IMR-90 (cell line): ENCODE measurements at regions not wholly inside any gene's neighbourhood (a gene's known extent, or its start where the extent isn't known, plus 50 kb on each side); places are given as distances from the start of the nearest gene placed in this dataset.

Experiments used
- ATAC-seq: fragments of 200-7000 bp; cut with Tn5 transposase; 2 replicates; pipeline ENCODE4 v1.9.1; 2020; ENCODE audit warnings: low read depth, mild to moderate bottlenecking, moderate library complexity
- BruUV-seq: library from RNA; stranded (reverse); fragments of 400-500 nt; replicated peaks from 2 replicates; lab custom pipeline; 2021; lab: Mats Ljungman, UMichigan
- CTCF ChIA-PET: fragments of 300-600 bp; formaldehyde crosslinking; extraction: SDS; loops from one replicate; lab custom pipeline; 2021; ENCODE audit warnings: antibody characterized with exemption; lab: Yijun Ruan, JAX
- POLR2A ChIA-PET: fragments of 300-600 bp; sonication (Branson Sonifier 250); formaldehyde crosslinking; loops from one replicate; lab custom pipeline; 2022; ENCODE audit warnings: antibody characterized with exemption; ENCODE audit not compliant: unreplicated experiment; lab: Charles Lee
- DNase-seq: peaks from one replicate; pipeline ENCODE4 v3.0.0; 2013
- H2AFZ ChIP-seq: replicated peaks from 2 replicates; pipeline ENCODE3; 2013; ENCODE audit warnings: low read length, mild to moderate bottlenecking; ENCODE audit not compliant: poor library complexity
- H2AK5ac ChIP-seq: 2 replicates; pipeline ENCODE4 v1.6.1; 2013; ENCODE audit warnings: low read depth, low read length, inconsistent platforms
- H2AK9ac ChIP-seq: replicated peaks from 2 replicates; pipeline ENCODE3; 2013; ENCODE audit warnings: mild to moderate bottlenecking, low read depth, low read length, moderate library complexity; ENCODE audit not compliant: poor library complexity
- H2BK120ac ChIP-seq: 2 replicates; pipeline ENCODE4 v1.6.1; 2013; ENCODE audit warnings: low read depth, low read length, inconsistent platforms
- H2BK15ac ChIP-seq: 3 replicates; pipeline ENCODE4 v1.6.1; 2013; ENCODE audit warnings: low read depth, low read length, inconsistent platforms
- H2BK20ac ChIP-seq: 2 replicates; pipeline ENCODE4 v1.6.1; 2013; ENCODE audit warnings: low read depth, mild to moderate bottlenecking, inconsistent platforms, low read length, moderate library complexity
- H2BK5ac ChIP-seq: 2 replicates; pipeline ENCODE4 v1.6.1; 2013; ENCODE audit warnings: mild to moderate bottlenecking, low read depth, low read length, inconsistent platforms; ENCODE audit not compliant: poor library complexity, severe bottlenecking
- H3K14ac ChIP-seq: replicated peaks from 2 replicates; pipeline ENCODE4 v1.6.1; 2013; ENCODE audit warnings: low read depth, low read length, inconsistent platforms
- H3K18ac ChIP-seq: 2 replicates; pipeline ENCODE4 v1.6.1; 2013; ENCODE audit warnings: low read depth, low read length, control low read depth
- H3K23ac ChIP-seq: 2 replicates; pipeline ENCODE4 v1.6.1; 2013; ENCODE audit warnings: low read depth, low read length, inconsistent platforms
- H3K27ac ChIP-seq: 2 replicates; pipeline ENCODE4 v1.5.1; 2013; ENCODE audit warnings: mild to moderate bottlenecking, control low read depth, low read length; ENCODE audit not compliant: insufficient read depth
- H3K27me3 ChIP-seq: 2 replicates; pipeline ENCODE4 v1.6.1; 2013; ENCODE audit warnings: low read length; ENCODE audit not compliant: control insufficient read depth, insufficient read depth
- H3K36me3 ChIP-seq: 2 replicates; pipeline ENCODE4 v1.6.1; 2013; ENCODE audit warnings: low read length, mixed read lengths; ENCODE audit not compliant: control insufficient read depth, insufficient read depth
- H3K4ac ChIP-seq: 2 replicates; pipeline ENCODE4 v1.6.1; 2013; ENCODE audit warnings: low read depth, low read length, inconsistent platforms
- H3K4me1 ChIP-seq: 2 replicates; pipeline ENCODE4 v1.6.1; 2013; ENCODE audit warnings: low read length, mixed read lengths; ENCODE audit not compliant: control insufficient read depth, insufficient read depth
- H3K4me2 ChIP-seq: 2 replicates; pipeline ENCODE4 v1.6.1; 2013; ENCODE audit warnings: low read depth, mild to moderate bottlenecking, control low read depth, low read length, moderate library complexity
- H3K4me3 ChIP-seq: 2 replicates; pipeline ENCODE4 v1.5.1; 2013; ENCODE audit warnings: low read depth, mild to moderate bottlenecking, control low read depth, low read length, moderate library complexity; ENCODE audit not compliant: insufficient read depth
- H3K56ac ChIP-seq: 2 replicates; pipeline ENCODE4 v1.6.1; 2013; ENCODE audit warnings: low read length, inconsistent platforms; ENCODE audit not compliant: insufficient read depth; ENCODE audit errors: extremely low read depth
- H3K79me1 ChIP-seq, 2 experiments: 2 replicates each; pipeline ENCODE4 v1.6.1; 2013; ENCODE audit warnings: low read length in 2 of 2, inconsistent platforms in 1 of 2, low read depth in 1 of 2
- H3K9ac ChIP-seq: 2 replicates; pipeline ENCODE4 v1.6.1; 2013; ENCODE audit warnings: low read depth, low read length, control low read depth
- H3K9me1 ChIP-seq: 2 replicates; pipeline ENCODE4 v1.6.1; 2013; ENCODE audit warnings: low read length, inconsistent platforms; ENCODE audit not compliant: insufficient read depth
- H3K9me3 ChIP-seq: 2 replicates; pipeline ENCODE4 v1.6.1; 2013; ENCODE audit warnings: low read length; ENCODE audit not compliant: control insufficient read depth, insufficient read depth
- H4K20me1 ChIP-seq: 2 replicates; pipeline ENCODE4 v1.6.1; 2013; ENCODE audit warnings: low read length, inconsistent platforms; ENCODE audit not compliant: insufficient read depth
- H4K5ac ChIP-seq: 2 replicates; pipeline ENCODE4 v1.6.1; 2013; ENCODE audit warnings: mild to moderate bottlenecking, low read depth, low read length, control low read depth
- H4K8ac ChIP-seq, 2 experiments: 2 replicates each; pipeline ENCODE4 v1.6.1; 2013; ENCODE audit warnings: low read depth in 2 of 2, low read length in 2 of 2, control low read depth in 1 of 2, inconsistent platforms in 1 of 2
- H4K91ac ChIP-seq: 2 replicates; pipeline ENCODE4 v1.6.1; 2013; ENCODE audit warnings: low read depth, low read length, inconsistent platforms; ENCODE audit not compliant: insufficient read depth
- CHD1 ChIP-seq: IDR thresholded peaks from 2 replicates; pipeline ENCODE4 v1.6.1; 2012; ENCODE audit warnings: low read depth, low read length, improper control_type of control experiment
- MAFK ChIP-seq: IDR thresholded peaks from 2 replicates; pipeline ENCODE4 v1.6.1; 2012; ENCODE audit warnings: low read depth, low read length, improper control_type of control experiment
- NFE2L2 ChIP-seq: fragments of 150-350 bp; IDR thresholded peaks from 2 replicates; pipeline ENCODE4 v1.6.1; 2016; ENCODE audit warnings: low read depth, mild to moderate bottlenecking, low read length
- POLR2A ChIP-seq: IDR thresholded peaks from 2 replicates; pipeline ENCODE4 v1.6.1; 2012; ENCODE audit warnings: mild to moderate bottlenecking, low read depth, low read length
- RCOR1 ChIP-seq: IDR thresholded peaks from 2 replicates; pipeline ENCODE4 v1.6.1; 2012; ENCODE audit warnings: mild to moderate bottlenecking, low read length, improper control_type of control experiment; ENCODE audit not compliant: insufficient replicate concordance
- WGBS, 2 experiments: methylation state at CpG; one replicate each; pipeline versions ENCODE4 v1.1.5 to v1.1.7; 2013; ENCODE audit warnings: missing lambda C conversion rate in 2 of 2; ENCODE audit not compliant: insufficient read length in 1 of 2; ENCODE audit errors: extremely low coverage in 2 of 2; 5-methylcytosine and 5-hydroxymethylcytosine counted together
- dilution Hi-C: fragments of 300-500 bp; cut with HindIII; formaldehyde crosslinking; loops from one replicate; pipeline ENCODE4 v1.14.3; 2018; ENCODE audit warnings: low sequenced_read_pairs; ENCODE audit not compliant: unreplicated experiment
- in situ Hi-C: fragments of 300-500 bp; cut with MboI; formaldehyde crosslinking; loops from 3 replicates; pipeline ENCODE4 v1.14.3; 2019; ENCODE audit warnings: low sequenced_read_pairs, inconsistent platforms, mixed read lengths
- intact Hi-C: fragments of 100-400 bp; cut with micrococcal nuclease; formaldehyde crosslinking; loops from 2 replicates; pipeline ENCODE4 v1.10.0; 2022

- H2AK5ac ChIP-seq = no peak overlapping the region
- TF ChIP-seq NFE2L2 = no peak
- no peak for TF ChIP-seq POLR2A
- TF ChIP-seq MAFK = no peak
- TF ChIP-seq CHD1 = no peak
- no peak for TF ChIP-seq RCOR1
- no peak overlapping the region for H2BK5ac ChIP-seq
- H3K27me3 ChIP-seq = no peaks in the 10 kb centered on the region
- no peak overlapping the region for H2AFZ ChIP-seq
- intact Hi-C loops = no loop called here
- H3K23ac ChIP-seq = no peak overlapping the region
- H3K4me3 ChIP-seq = no peak overlapping the region
- H3K4me1 ChIP-seq = no peaks in the 10 kb centered on the region
- no peaks in the 10 kb centered on the region for H3K36me3 ChIP-seq
- no peak overlapping the region for H3K18ac ChIP-seq
- dilution Hi-C loops = no loop called here
- no peaks in the 10 kb centered on the region for H3K79me1 ChIP-seq
- CTCF ChIA-PET = no interaction called here
- no peak overlapping the region for H3K56ac ChIP-seq
- WGBS, 2 experiments = 65% methylated on average over 2 of the region's 3 CpGs; no CpG with 5 or more reads in 1 of the 2 experiments
- no peak overlapping the region for H3K14ac ChIP-seq
- DNase-seq (no peak), ATAC-seq (no peak)
- no peak overlapping the region for H2BK120ac ChIP-seq
- no peak overlapping the region for H4K5ac ChIP-seq
- H2BK20ac ChIP-seq = no peak overlapping the region
- BruUV-seq = no TSS peak
- H4K8ac ChIP-seq = no peak overlapping the region
- H3K4me2 ChIP-seq = no peak overlapping the region
- no peak overlapping the region for H3K4ac ChIP-seq
- H3K9me1 ChIP-seq = no peaks in the 10 kb centered on the region
- no peak overlapping the region for H2BK15ac ChIP-seq
- POLR2A ChIA-PET = no interaction called here
- H4K20me1 ChIP-seq = no peaks in the 10 kb centered on the region
- in situ Hi-C loops = no loop called here
- peaks cover 7% of the 10 kb centered on the region for H3K9me3 ChIP-seq
- no peak overlapping the region for H2AK9ac ChIP-seq
- H3K9ac ChIP-seq = no peak overlapping the region
- no peak overlapping the region for H4K91ac ChIP-seq
- no peak overlapping the region for H3K27ac ChIP-seq
These were observed 155.6 kb upstream of the SOD1 start for GRCh38 chr21:31503939-31504338.
